ENCODE measurements at regions not wholly inside any gene's neighbourhood (a gene's known extent, or its start where the extent isn't known, plus 50 kb on each side); places are given as distances from the start of the nearest gene placed in this dataset.

GRCh38 chr2:103103678-103104077 lies 341.8 kb downstream of the TMEM182 start:
- no peaks in the 10 kb centered on the region for H3K9me3 ChIP-seq
- H3K27ac ChIP-seq, result no peak overlapping the region
- ATAC-seq (no peak), DNase-seq (no peak)
- TF ChIP-seq CTCF (IDR thresholded peaks at IDR 0.05), result no peak
- no peaks in the 10 kb centered on the region for H3K36me3 ChIP-seq
- no peaks in the 10 kb centered on the region for H3K4me1 ChIP-seq
- H3K27me3 ChIP-seq (ENCODE audit: low read depth), result no peaks in the 10 kb centered on the region
- H3K4me3 ChIP-seq, result no peak overlapping the region
- intact Hi-C loops (cut with DNase I), result no loop called here

- Histone ChIP-seq H3K27me3 (ENCODE audit: low read depth) (no peaks in the 10 kb centered on the region), H3K36me3 (no peaks in the 10 kb centered on the region), H3K27ac (no peak overlapping the region), H3K4me3 (no peak overlapping the region), H3K9me3 (no peaks in the 10 kb centered on the region), H3K4me1 (no peaks in the 10 kb centered on the region)
- no peak for DNase-seq
- intact Hi-C loops (cut with DNase I), result no loop called here
- no peak for ATAC-seq
- no peak for TF ChIP-seq CTCF (IDR thresholded peaks at IDR 0.05)
Observed at GRCh38 chr2:103119352-103119751, 357.5 kb downstream of the TMEM182 start.

GRCh38 chr2:103121106-103121505 lies 359.3 kb downstream of the TMEM182 start:
- Histone ChIP-seq H3K27me3 (ENCODE audit: low read depth) (no peaks in the 10 kb centered on the region), H3K36me3 (no peaks in the 10 kb centered on the region), H3K27ac (no peak overlapping the region), H3K9me3 (no peaks in the 10 kb centered on the region), H3K4me3 (no peak overlapping the region), H3K4me1 (no peaks in the 10 kb centered on the region)
- ATAC-seq (no peak), DNase-seq (no peak)
- intact Hi-C loops (cut with DNase I), result no loop called here
- no peak for TF ChIP-seq CTCF (IDR thresholded peaks at IDR 0.05)

- DNase-seq, result no peak
- TF ChIP-seq CTCF (IDR thresholded peaks at IDR 0.05), result no peak
- intact Hi-C loops (cut with DNase I), result no loop called here
Observed at GRCh38 chr2:103123516-103123915, 361.7 kb downstream of the TMEM182 start.

GRCh38 chr2:103130857-103131256 lies 369.0 kb downstream of the TMEM182 start:
- no peaks in the 10 kb centered on the region for H3K27me3 ChIP-seq (ENCODE audit: low read depth)
- no peak for ATAC-seq
- no peak for TF ChIP-seq CTCF (IDR thresholded peaks at IDR 0.05)
- H3K27ac ChIP-seq, result no peak overlapping the region
- DNase-seq, result no peak
- H3K4me3 ChIP-seq, result no peak overlapping the region
- H3K36me3 ChIP-seq, result no peaks in the 10 kb centered on the region
- intact Hi-C loops (cut with DNase I), result no loop called here
- H3K9me3 ChIP-seq, result no peaks in the 10 kb centered on the region
- H3K4me1 ChIP-seq, result no peaks in the 10 kb centered on the region

More at GRCh38 chr2:103123516-103123915, 361.7 kb downstream of the TMEM182 start:
- no peaks in the 10 kb centered on the region for H3K9me3 ChIP-seq
- no peak overlapping the region for H3K4me3 ChIP-seq
- no peak overlapping the region for H3K27ac ChIP-seq
- H3K27me3 ChIP-seq (ENCODE audit: low read depth), result no peaks in the 10 kb centered on the region
- H3K36me3 ChIP-seq, result no peaks in the 10 kb centered on the region
- no peaks in the 10 kb centered on the region for H3K4me1 ChIP-seq
- ATAC-seq, result no peak

All from lower lobe of right lung (tissue), 2 donors.